Activated CD4-positive, CD25-positive, alpha-beta regulatory T cell treated with anti-CD3 and anti-CD28 coated beads, Interleukin-2, amount 50 U/mL, for 24 hours (primary cell): ENCODE measurements at regions not wholly inside any gene's neighbourhood (a gene's known extent, or its start where the extent isn't known, plus 50 kb on each side); places are given as distances from the start of the nearest gene placed in this dataset.
A peak's percentile ranks its signal among the peaks of the same experiment; 100 is the strongest.
"Not testable (repeated sequence)": the region's sequence is repeated elsewhere in the genome, so short reads cannot be mapped to it uniquely, and the experiment has no call there.

Source experiments
- ATAC-seq, 2 donors: fragments of 150-1000 bp; cut with Tn5 transposase; one replicate each; pipeline ENCODE4 v1.10.0; 2021; ENCODE audit warnings: mild to moderate bottlenecking in 1 of 2, moderate library complexity in 1 of 2

- ATAC-seq, result no peak
Observed at GRCh38 chr2:207371877-207372276, 157.9 kb upstream of the CREB1 start.

GRCh38 chr2:207372483-207372882 lies 157.3 kb upstream of the CREB1 start:
- no peak for ATAC-seq

DNA sequence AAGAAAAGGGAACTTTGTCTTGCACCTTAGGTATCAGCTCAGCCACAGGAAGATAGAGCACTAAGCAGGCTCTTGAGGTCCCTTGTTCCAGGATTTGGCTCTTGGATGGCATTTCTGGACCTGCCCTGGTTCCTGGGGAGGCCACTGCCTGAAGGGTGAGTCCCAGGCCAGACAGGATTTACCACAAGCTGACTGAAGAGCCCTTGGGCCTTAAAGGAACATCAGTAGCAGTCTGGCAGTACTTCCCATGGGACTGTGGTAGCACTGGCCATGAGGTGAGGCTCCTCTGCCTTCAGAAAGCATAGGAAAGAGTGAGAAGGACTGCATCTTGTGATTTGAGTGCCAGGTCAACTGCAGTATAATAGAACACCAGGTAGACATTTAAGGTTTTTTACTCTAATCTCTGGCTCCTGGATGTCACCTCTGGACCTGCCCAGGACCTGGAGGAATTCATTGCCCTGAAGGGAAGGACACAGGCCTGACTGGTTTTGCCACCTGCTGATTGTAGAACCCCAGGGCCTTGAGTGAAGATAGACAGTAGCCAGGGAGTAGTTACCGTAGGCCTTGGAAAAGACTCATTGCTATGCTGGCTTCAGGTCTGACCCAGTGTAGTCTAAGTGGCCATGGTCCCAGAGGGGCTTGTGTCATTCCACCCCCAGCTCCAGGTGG lies 154.4 kb upstream of the CREB1 start:
- no peak for ATAC-seq

- not testable (repeated sequence) for ATAC-seq
Observed at GRCh38 chr2:207378620-207379019, 151.1 kb upstream of the CREB1 start.

DNA sequence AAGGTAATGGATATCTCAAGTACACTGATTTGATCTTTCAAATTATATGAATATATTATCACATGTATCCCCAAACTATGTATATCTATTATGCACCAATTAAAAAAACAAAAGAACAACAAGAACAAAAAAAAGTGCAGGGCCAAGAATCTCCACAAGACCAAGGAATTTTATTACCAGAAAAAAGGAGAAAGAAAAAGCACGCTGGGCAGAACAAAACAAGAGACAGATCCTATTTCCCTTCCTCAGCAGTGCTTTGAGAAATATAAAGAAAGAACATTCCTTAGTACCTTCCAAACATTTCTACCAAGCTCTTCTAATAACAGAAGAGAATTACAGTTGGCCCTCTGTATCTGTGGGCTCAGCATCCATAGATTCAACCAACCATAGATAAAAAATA lies 144.7 kb upstream of the CREB1 start:
- ATAC-seq, result no peak

GRCh38 chr2:207385903-207386302 lies 143.9 kb upstream of the CREB1 start:
- peak in 1 of 2 donors; percentile 20 for ATAC-seq

DNA sequence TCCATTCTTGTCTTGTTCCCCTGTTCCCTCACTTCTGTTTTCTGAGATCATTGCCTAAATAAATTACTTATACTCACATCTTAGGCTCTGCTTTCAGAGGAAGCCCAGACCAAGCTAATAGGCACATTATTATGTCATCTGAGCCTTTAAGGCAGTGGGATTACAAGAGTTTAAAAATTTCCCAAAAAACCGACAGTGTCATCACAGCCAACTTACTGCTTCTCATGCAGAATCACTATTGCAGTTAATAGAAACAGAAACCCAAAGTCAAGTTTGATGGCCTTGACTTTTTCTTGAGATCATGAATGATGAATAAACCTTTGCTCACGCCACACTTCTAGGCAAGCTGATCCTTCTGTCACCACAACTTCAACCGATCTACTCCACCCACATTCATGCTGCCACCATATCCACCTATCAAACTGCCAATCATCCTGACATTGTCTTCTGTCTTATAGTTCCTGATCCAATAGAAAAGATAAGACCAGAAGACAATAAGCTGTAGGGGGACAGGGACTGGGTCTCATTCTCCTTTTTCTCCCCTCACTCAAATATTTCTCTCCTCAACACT lies 142.7 kb upstream of the CREB1 start:
- peak; percentile 28 to 36 for ATAC-seq

DNA sequence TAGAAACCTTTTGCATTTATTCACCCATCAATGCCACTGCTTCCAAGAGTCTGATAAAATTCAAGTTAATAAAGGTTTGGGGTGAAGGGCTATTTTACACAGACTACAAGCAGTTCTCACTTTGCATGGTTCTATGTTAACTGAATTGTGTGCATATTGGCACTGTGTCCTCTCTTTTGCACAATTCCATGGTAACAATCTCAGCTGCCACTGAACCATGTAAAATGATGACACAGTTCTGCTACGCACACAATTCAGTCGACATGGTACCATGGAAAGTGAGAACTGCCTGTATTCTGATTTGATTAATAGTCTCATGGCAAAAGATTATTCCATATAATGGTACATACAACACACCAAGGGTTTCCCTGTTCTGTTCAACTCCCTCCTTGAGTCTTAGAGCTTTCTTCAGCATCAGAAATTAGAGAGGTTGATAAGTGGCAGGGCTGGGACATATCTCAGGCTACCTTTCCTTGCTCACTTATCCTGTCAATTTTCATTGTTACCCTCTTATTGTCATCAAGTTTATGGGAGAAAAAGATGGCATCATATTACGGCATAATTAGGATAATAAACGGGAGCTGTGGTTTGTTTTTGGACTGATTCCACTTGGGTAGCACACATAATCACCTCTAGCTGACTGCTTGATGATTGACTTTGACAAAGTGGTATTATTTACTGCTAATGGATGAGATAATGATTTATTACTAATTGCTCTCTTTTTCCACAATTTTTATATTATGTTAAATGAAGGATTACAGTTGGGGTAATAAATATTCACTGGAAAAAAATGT lies 139.3 kb upstream of the CREB1 start:
- no peak for ATAC-seq

GRCh38 chr2:207394203-207394781 lies 135.5 kb upstream of the CREB1 start:
- no peak for ATAC-seq

GRCh38 chr2:207394812-207395534 lies 134.8 kb upstream of the CREB1 start:
- ATAC-seq, result peak; percentile 92 to 95

GRCh38 chr2:207395535-207396251 lies 134.1 kb upstream of the CREB1 start:
- ATAC-seq, result no peak

- ATAC-seq, result no peak
Observed at GRCh38 chr2:207397917-207398655, 131.7 kb upstream of the CREB1 start.

GRCh38 chr2:207399301-207399700 lies 130.5 kb upstream of the CREB1 start:
- ATAC-seq, result no peak

GRCh38 chr2:207401338-207401737 lies 128.4 kb upstream of the CREB1 start:
- no peak for ATAC-seq

GRCh38 chr2:207403141-207403540 lies 126.6 kb upstream of the CREB1 start:
- ATAC-seq, result no peak

GRCh38 chr2:207403950-207404349 lies 125.8 kb upstream of the CREB1 start:
- no peak for ATAC-seq

DNA sequence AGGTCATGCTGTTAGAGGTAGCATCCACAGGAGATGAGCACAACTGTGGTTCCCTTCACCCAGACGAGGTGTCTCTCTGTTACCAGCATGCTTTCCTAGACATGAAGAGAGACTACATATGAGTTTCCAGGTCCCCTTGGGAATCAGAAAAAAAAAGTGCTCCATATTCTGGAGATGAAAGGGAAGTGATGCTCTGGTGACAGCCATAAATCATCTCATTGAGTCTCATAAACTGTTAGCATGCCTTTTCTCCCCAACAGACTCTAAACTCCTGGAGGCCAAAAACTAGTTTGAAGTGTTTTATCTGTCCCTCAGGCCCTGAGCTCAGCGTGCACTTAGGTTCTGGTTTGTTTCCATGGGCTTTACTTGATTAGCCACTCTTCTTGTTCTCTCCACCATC lies 124.6 kb upstream of the CREB1 start:
- no peak for ATAC-seq

- ATAC-seq, result no peak
Observed at GRCh38 chr2:207408086-207408794, 121.5 kb upstream of the CREB1 start.

DNA sequence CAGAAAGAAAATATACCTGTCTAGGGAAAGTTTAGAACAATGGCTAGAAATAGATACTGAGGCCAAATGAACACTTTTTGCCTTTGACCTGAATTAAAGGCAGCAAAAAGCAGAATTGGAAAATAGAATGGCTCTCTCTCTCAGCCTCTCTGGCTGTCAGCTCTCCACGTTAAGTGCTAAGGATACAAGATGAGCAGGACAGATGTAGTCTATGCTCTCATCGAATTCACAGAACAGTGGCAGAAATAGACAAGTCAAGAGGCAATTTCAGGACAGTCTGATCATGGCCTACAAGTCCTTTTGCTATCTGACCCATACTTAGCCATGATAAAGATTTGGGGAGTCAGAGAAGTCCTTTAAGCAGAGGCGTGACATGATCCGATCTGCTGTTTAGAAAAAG lies 120.2 kb upstream of the CREB1 start:
- ATAC-seq, result no peak

- no peak for ATAC-seq
Observed at GRCh38 chr2:207412787-207413310, 116.9 kb upstream of the CREB1 start.
